ENCODE measurements at regions not wholly inside any gene's neighbourhood (a gene's known extent, or its start where the extent isn't known, plus 50 kb on each side); places are given as distances from the start of the nearest gene placed in this dataset.
"Not testable (repeated sequence)": the region's sequence is repeated elsewhere in the genome, so short reads cannot be mapped to it uniquely, and the experiment has no call there.

- peak; percentile 29 to 56 for DNase-seq
These were observed 51.7 kb downstream of the PPIAL4C start for GRCh38 chr1:149635290-149635899.

GRCh38 chr1:149636286-149637122 lies 52.9 kb downstream of the PPIAL4C start:
- peak; percentile 93 for DNase-seq

DNA sequence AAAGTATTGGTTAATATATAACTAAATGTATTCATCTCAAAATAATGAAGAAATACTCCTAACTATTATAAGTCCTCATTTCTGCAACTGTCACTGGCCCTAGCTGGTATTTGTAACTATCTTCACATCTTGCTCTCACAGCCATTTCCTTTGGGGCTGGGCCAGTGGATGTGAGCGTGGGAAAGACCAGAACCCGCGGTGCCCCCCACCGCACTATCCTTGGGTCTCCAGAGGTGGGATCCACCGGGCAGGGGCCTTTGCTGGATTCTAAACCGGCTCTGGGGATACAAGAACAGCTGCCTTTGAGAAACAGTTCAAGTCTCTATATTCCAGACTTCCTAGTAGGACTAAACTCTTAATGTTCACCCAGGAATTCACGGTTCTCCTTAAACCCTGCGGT lies 54.8 kb downstream of the PPIAL4C start:
- not testable (repeated sequence) for DNase-seq

- not testable (repeated sequence) for DNase-seq
These were observed 55.4 kb downstream of the PPIAL4C start for GRCh38 chr1:149638901-149639658.

DNA sequence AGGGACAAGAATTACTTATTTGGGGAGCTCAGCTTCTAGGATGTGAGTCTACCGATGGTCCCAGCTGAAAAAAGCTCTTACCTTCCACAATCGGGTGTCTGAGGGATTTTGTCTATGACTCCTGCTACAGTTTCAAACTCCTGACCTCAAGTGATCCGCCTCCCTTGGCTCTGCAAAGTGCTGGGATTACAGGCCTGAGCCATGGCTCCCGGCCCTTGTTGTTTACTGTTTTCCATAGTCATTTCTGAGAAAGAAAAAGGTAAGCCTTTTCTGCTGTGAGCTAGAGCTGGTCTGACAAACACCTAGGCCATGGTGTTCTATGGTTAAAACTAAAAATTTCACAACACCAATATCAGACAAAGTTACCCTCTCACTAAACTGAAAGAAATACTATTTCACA lies 57.5 kb downstream of the PPIAL4C start:
- not testable (repeated sequence) for DNase-seq

DNA sequence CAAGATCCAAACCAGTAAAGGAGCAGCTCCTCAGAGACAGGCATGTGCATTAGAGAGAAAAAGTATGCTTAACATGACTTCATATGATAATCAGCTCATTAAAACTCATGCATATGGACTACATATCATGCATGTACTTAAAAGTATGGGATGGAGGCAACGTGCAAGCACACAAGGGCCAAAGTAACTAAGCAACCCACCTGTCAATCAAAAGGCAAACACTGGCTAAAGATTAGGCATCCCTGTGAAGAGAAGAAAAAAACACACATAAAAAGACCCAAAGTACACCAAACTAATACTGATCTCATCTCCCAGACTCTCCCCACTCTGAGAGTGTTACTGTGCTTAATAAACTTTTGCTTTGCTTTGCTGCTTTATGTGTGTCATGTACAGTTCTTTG lies 61.2 kb downstream of the PPIAL4C start:
- not testable (repeated sequence) for DNase-seq

GRCh38 chr1:149646360-149647017 lies 62.8 kb downstream of the PPIAL4C start:
- DNase-seq: peak; percentile 38 to 40

DNA sequence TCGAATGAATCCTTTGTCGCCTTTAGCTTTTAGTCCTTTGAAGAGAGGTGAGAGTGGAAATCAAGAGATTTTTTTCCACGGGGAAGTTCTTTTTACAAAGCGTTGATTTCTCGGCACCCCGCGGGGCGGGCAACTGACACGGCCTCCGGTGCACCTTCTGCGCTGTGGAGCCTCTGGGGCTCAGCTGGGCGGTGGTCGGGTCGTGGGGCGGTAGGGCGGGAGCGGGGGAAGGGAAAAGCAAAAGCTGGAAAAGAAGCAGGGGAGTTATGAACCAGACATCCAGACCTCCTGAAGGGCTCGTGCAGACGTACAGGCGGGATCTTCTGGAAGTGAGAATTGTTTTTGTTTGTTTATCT lies 63.3 kb downstream of the PPIAL4C start:
- DNase-seq: peak; percentile 12 to 26

GRCh38 chr1:149657750-149658149 lies 74.1 kb downstream of the PPIAL4C start:
- DNase-seq: not testable (repeated sequence)

GRCh38 chr1:149658175-149658574 lies 74.5 kb downstream of the PPIAL4C start:
- not testable (repeated sequence) for DNase-seq

GRCh38 chr1:149664624-149665023 lies 81.0 kb downstream of the PPIAL4C start:
- DNase-seq: not testable (repeated sequence)

DNA sequence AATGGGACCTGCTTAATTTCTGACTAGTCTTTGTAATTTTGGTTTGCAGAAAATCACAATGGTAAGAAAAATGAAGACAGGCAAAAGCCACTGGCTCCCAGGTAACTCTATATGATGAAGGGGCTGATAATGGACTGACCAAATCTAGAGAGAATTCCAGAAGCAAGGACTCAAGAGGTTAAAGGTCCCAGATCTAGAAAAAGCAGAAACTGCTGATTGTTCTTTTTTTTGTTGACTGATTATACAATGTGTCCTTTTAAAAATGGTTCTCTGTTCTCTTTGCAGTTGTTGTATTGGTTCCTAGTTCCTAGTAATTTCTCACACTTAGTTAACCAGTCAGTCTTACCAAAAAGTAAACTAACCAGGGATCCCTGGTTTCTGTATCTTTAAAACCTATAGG lies 81.4 kb downstream of the PPIAL4C start:
- not testable (repeated sequence) for DNase-seq

GRCh38 chr1:149665528-149665927 lies 81.9 kb downstream of the PPIAL4C start:
- not testable (repeated sequence) for DNase-seq

DNA sequence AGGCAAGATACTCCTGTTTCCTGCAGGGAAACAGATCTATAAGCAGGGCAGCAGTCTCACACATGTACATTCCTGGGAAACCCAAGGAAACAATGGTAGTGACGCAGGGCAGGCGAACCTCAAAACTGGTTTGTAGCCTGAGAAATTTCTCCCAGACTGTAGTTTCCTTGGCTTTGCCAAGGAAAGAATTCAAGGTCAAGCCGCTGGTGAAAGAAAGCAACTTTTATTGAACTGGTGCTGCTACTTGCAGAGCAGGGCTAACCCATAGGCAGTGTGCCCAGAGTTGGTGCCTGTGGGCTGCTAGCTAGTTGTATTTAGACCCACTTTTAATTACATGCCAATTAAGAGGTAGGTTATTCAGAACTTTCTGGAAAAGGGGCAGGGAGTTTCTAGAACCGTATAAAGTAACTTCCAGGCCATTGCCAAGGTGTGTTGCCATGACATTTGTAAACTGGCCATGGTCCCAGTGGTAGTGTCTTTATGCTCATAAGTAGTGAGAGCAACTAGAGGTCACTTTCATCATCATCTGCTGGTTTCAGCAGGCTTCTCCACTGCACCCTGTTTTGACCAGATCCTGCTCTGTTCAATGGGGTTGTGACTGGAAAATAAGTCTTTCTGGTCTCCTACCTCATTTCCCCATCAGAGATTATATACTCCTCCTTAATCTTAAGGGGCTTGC lies 89.7 kb downstream of the PPIAL4C start:
- not testable (repeated sequence) for DNase-seq

- not testable (repeated sequence) for DNase-seq
These were observed 91.3 kb downstream of the PPIAL4C start for GRCh38 chr1:149674921-149675320.

- not testable (repeated sequence) for DNase-seq
These were observed 93.7 kb downstream of the PPIAL4C start for GRCh38 chr1:149677359-149677758.

GRCh38 chr1:149686593-149687238 lies 95.8 kb upstream of the FCGR1A start:
- DNase-seq: not testable (repeated sequence)

DNA sequence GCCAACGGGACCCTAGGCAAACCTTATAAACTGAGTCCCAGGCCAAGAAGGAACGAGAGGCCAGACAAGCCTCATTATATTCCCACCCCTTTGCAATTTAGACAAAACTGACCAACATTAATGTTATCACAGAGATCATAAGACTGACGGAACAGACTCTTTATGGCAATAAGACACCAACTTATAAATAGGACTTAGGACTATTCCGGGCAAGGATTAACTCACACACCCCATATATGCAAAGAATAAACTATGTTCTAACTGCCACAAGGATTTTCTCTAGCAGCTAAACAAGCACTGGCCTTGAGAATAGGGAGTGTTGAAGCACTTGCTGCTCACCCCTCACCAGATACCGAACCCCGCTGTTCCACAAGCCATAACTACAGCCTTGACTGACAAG lies 91.1 kb upstream of the FCGR1A start:
- not testable (repeated sequence) for DNase-seq

DNA sequence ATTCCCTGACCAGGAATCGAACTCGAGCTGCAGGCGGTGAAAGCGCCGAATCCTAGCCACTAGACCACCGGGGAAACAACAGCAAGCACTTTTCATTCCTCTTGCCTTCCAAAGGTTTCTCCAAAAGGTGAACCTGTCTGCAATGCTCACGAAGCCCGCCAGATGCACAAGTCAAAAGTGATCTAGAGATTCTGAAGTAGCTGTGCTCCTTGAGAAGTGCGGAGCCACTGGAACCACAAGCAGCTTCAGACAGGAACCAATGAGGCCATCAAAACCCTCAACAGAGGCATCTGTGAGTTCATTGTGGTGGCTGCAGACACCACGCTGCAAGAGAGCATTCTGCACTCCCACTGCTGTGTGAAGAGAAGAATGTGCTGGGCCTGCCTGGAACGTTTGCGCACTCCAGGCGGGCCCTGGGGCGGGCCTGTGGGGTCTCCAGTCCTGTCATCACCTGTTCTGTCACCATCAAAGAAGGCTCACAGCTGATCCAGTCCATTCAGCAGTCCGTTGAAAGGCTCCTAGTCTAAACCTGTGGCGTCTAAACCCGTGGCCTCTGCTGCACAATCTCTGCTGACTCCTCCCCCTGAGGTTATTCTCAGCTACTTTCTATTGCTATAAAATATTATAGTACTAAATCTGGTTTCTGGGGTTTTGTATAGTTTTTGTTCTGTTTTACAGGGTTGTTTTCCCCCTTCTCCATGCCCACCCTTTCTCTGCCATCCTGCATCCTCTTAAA lies 89.5 kb upstream of the FCGR1A start:
- DNase-seq: peak; percentile 7 to 34

DNA sequence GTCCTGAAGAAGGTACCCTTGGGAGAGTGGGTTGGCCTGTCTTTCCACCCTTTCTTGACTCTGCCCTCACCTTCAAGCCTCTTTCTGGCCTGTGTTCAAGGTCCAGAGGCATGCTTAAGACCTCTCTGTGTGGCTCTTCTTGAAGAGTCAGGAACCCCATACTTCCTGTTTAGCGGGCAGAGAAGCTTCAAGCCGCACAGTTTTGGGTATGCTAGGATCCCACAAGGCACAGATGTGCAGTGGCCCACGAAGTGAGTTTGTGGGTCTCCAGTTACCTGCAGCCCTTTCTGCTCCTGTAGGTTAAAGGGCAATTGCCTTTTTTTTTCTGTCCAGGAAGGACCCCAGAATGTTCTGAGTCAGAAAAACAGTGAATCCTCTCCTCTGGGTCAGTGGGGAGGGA lies 87.4 kb upstream of the FCGR1A start:
- not testable (repeated sequence) for DNase-seq

GRCh38 chr1:149700220-149700619 lies 82.3 kb upstream of the FCGR1A start:
- DNase-seq: not testable (repeated sequence)

All from CD4-positive, alpha-beta T cell treated with Interferon alpha-2 for 1 hour (primary cell).